CD14-positive monocyte (primary cell): ENCODE measurements at regions not wholly inside any gene's neighbourhood (a gene's known extent, or its start where the extent isn't known, plus 50 kb on each side); places are given as distances from the start of the nearest gene placed in this dataset.

Experiments
- DNase-seq, 3 donors: peaks; one replicate each; pipeline ENCODE4 v3.0.0-alpha.2; 2011 to 2022
- H2AFZ ChIP-seq: 2 replicates; pipeline ENCODE4 v1.6.0; 2012; ENCODE audit warnings: mild to moderate bottlenecking, low read depth, low read length, inconsistent platforms; ENCODE audit not compliant: insufficient read depth, poor library complexity, severe bottlenecking
- H3K27ac ChIP-seq, 2 donors: 1 replicate in 1 of 2; 2 replicates in 1 of 2; pipeline ENCODE4 v1.5.1; 2012 to 2013; ENCODE audit warnings: low read length in 2 of 2, control low read depth in 1 of 2, inconsistent platforms in 1 of 2, low read depth in 1 of 2, mild to moderate bottlenecking in 1 of 2
- H3K27me3 ChIP-seq, 2 donors: one replicate each; pipeline versions ENCODE4 v1.6.0 to v1.6.1; 2011 to 2013; ENCODE audit warnings: low read length in 2 of 2; ENCODE audit not compliant: control insufficient read depth in 2 of 2, insufficient read depth in 2 of 2
- H3K36me3 ChIP-seq, 2 donors: replicated peaks in 1 of 2; 1 replicate in 1 of 2; 2 replicates in 1 of 2; pipeline versions ENCODE4 v1.5.1 to v1.6.1; 2012 to 2013; ENCODE audit warnings: low read length in 2 of 2, control low read depth in 1 of 2, inconsistent platforms in 1 of 2, mild to moderate bottlenecking in 1 of 2; ENCODE audit not compliant: insufficient read depth in 2 of 2, control insufficient read depth in 1 of 2
- H3K4me1 ChIP-seq, 2 donors: 1 replicate in 1 of 2; 2 replicates in 1 of 2; pipeline versions ENCODE4 v1.5.1 to v1.6.1; 2012 to 2013; ENCODE audit warnings: low read length in 2 of 2, control low read depth in 1 of 2, inconsistent platforms in 1 of 2, mild to moderate bottlenecking in 1 of 2, moderate library complexity in 1 of 2; ENCODE audit not compliant: insufficient read depth in 2 of 2, control insufficient read depth in 1 of 2
- H3K4me2 ChIP-seq: replicated peaks from 2 replicates; pipeline ENCODE3; 2012; ENCODE audit warnings: low read length, moderate library complexity, mild to moderate bottlenecking; ENCODE audit not compliant: poor library complexity, severe bottlenecking; ENCODE audit errors: extremely low read depth
- H3K4me3 ChIP-seq, 3 experiments: fragments of 200-600 bp in 1 of 3; sonication (generic) in 1 of 3; replicated peaks in 1 of 3; 1 replicate in 2 of 3; 2 replicates in 1 of 3; pipeline ENCODE4 v1.5.1; 2011 to 2013; ENCODE audit warnings: low read length in 3 of 3, mild to moderate bottlenecking in 3 of 3, control low read depth in 2 of 3, low read depth in 2 of 3, inconsistent platforms in 1 of 3, moderate library complexity in 1 of 3
- H3K79me2 ChIP-seq: 2 replicates; pipeline ENCODE4 v1.6.0; 2012; ENCODE audit warnings: mild to moderate bottlenecking, control low read depth, inconsistent platforms, low read length, moderate library complexity; ENCODE audit not compliant: insufficient read depth
- H3K9ac ChIP-seq: 2 replicates; pipeline ENCODE4 v1.6.0; 2017; ENCODE audit warnings: low read length, mild to moderate bottlenecking; ENCODE audit not compliant: insufficient read depth, poor library complexity, severe bottlenecking
- H3K9me3 ChIP-seq, 2 donors: replicated peaks in 1 of 2; 1 replicate in 1 of 2; 2 replicates in 1 of 2; pipeline versions ENCODE4 v1.5.1 to v1.6.1; 2012 to 2013; ENCODE audit warnings: low read length in 2 of 2, control low read depth in 1 of 2; ENCODE audit not compliant: control insufficient read depth in 1 of 2, insufficient read depth in 1 of 2
- H4K20me1 ChIP-seq: 2 replicates; pipeline ENCODE4 v1.6.0; 2012; ENCODE audit warnings: mild to moderate bottlenecking, low read length, control low read depth, moderate library complexity; ENCODE audit not compliant: insufficient read depth
- H3K27ac Mint-ChIP-seq, 7 donors: one replicate each; pipeline ENCODE4 v1.8.0; 2020; ENCODE audit warnings: mild to moderate bottlenecking in 7 of 7, mixed read lengths in 7 of 7, moderate library complexity in 6 of 7, inconsistent platforms in 2 of 7
- H3K27me3 Mint-ChIP-seq, 3 donors: one replicate each; pipeline ENCODE4 v1.8.0; 2021 to 2022; ENCODE audit warnings: low read depth in 3 of 3, mild to moderate bottlenecking in 3 of 3, mixed read lengths in 3 of 3, moderate library complexity in 3 of 3, inconsistent platforms in 1 of 3
- H3K36me3 Mint-ChIP-seq, 2 donors: one replicate each; pipeline ENCODE4 v1.8.0; 2020; ENCODE audit warnings: mixed read lengths in 2 of 2, inconsistent platforms in 1 of 2, mild to moderate bottlenecking in 1 of 2
- H3K4me1 Mint-ChIP-seq: one replicate; pipeline ENCODE4 v1.8.0; 2020; ENCODE audit warnings: mild to moderate bottlenecking, mixed read lengths
- H3K4me3 Mint-ChIP-seq, 2 donors: one replicate each; pipeline ENCODE4 v1.8.0; 2020; ENCODE audit warnings: mild to moderate bottlenecking in 2 of 2, mixed read lengths in 2 of 2, moderate library complexity in 1 of 2
- H3K9me3 Mint-ChIP-seq, 7 donors: one replicate each; pipeline ENCODE4 v1.8.0; 2020 to 2022; ENCODE audit warnings: mixed read lengths in 7 of 7, mild to moderate bottlenecking in 6 of 7, moderate library complexity in 6 of 7, inconsistent platforms in 2 of 7
- WGBS: methylation state at CpG from one replicate; pipeline ENCODE4 v1.1.5; 2013; ENCODE audit warnings: missing lambda C conversion rate; ENCODE audit not compliant: insufficient coverage; 5-methylcytosine and 5-hydroxymethylcytosine counted together
- intact Hi-C, 2 donors: fragments of 100-400 bp; cut with micrococcal nuclease; formaldehyde crosslinking; loops; one replicate each; pipeline versions ENCODE4 v1.15.0 to v1.15.1; 2023
- TF ChIP-seq, protein P1 (sequence below): fragments of 200-600 bp; IDR thresholded peaks from one replicate; pipeline ENCODE4 v1.8.0; 2022; ENCODE audit warnings: antibody characterized with exemption, mild to moderate bottlenecking

DNA sequence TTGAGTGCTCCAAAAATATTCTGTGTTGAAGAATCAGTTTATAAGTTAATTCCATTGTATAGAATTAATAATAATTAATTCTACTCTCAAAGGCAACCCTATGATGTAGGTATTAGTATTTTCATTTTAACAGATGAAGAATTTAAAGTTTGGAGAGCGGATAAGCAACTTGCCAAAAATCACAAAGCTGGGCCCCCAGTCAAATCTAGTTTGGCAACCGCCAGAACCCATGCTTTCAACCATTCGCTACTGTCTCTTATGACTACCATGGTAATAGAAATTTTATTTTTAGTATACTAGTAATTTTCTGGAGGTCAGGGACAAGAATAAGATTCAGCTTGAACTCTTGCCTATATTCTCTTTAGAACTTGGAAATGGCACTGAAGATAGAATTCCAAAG, 229.8 kb downstream of the IBTK start:
- Histone ChIP-seq H3K27ac (no peak overlapping the region), H3K27me3 (no peaks in the 10 kb centered on the region), H3K36me3 (no peaks in the 10 kb centered on the region), H3K4me3 (no peak overlapping the region), H3K4me2 (no peak overlapping the region), H3K79me2 (no peaks in the 10 kb centered on the region), H3K9me3 (no peaks in the 10 kb centered on the region), H4K20me1 (no peaks in the 10 kb centered on the region), H3K4me1 (no peaks in the 10 kb centered on the region), H3K9ac (no peak overlapping the region), H2AFZ (no peak overlapping the region)
- TF ChIP-seq, protein P1, sequence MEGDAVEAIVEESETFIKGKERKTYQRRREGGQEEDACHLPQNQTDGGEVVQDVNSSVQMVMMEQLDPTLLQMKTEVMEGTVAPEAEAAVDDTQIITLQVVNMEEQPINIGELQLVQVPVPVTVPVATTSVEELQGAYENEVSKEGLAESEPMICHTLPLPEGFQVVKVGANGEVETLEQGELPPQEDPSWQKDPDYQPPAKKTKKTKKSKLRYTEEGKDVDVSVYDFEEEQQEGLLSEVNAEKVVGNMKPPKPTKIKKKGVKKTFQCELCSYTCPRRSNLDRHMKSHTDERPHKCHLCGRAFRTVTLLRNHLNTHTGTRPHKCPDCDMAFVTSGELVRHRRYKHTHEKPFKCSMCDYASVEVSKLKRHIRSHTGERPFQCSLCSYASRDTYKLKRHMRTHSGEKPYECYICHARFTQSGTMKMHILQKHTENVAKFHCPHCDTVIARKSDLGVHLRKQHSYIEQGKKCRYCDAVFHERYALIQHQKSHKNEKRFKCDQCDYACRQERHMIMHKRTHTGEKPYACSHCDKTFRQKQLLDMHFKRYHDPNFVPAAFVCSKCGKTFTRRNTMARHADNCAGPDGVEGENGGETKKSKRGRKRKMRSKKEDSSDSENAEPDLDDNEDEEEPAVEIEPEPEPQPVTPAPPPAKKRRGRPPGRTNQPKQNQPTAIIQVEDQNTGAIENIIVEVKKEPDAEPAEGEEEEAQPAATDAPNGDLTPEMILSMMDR, result no peak
- intact Hi-C loops, result no loop called here
- DNase-seq, result no peak
- no peak overlapping the region for H3K4me3 Mint-ChIP-seq
- H3K9me3 Mint-ChIP-seq, result no peaks in the 10 kb centered on the region
- peaks cover 6% of the 10 kb centered on the region for H3K4me1 Mint-ChIP-seq
- WGBS, result no CpG with 5 or more reads among the region's 3 CpGs
- no peaks in the 10 kb centered on the region for H3K36me3 Mint-ChIP-seq
- H3K27me3 Mint-ChIP-seq, result peaks cover 0 to 4% (median 0%) of the 10 kb centered on the region in 3 donors
- no peak overlapping the region for H3K27ac Mint-ChIP-seq

DNA sequence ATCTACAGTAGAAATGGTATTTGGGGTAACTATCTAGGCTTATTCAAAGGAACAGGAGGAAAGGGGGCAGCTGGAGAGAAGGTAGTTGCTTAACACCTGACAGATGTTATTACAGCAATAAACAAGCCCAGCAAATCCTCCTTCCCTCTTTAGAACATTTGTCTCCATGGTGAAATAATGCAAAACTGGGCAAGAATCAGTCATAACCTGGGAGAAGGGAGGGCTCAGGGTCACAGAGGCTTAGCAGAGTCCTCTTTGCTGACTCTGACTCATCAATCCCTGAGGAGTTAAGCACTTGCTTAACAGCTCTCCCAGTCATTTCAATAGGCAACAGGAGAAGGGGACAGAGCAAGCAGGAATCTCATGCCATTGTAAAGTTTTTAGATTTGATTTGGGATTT, 230.3 kb downstream of the IBTK start:
- no peaks in the 10 kb centered on the region for H3K36me3 Mint-ChIP-seq

More for the DNA sequence above, 230.3 kb downstream of the IBTK start:
- intact Hi-C loops, result no loop called here
- Histone ChIP-seq H3K36me3 (no peaks in the 10 kb centered on the region), H3K27me3 (no peaks in the 10 kb centered on the region), H3K4me1 (no peaks in the 10 kb centered on the region), H2AFZ (no peak overlapping the region), H3K79me2 (no peaks in the 10 kb centered on the region), H3K4me3 (no peak overlapping the region), H3K9ac (no peak overlapping the region), H4K20me1 (no peaks in the 10 kb centered on the region), H3K4me2 (no peak overlapping the region), H3K27ac (no peak overlapping the region), H3K9me3 (no peaks in the 10 kb centered on the region)
- Mint-ChIP-seq H3K9me3 (no peaks in the 10 kb centered on the region), H3K27ac (no peak overlapping the region), H3K4me3 (no peak overlapping the region), H3K27me3 (peaks cover 0 to 4% (median 0%) of the 10 kb centered on the region in 3 donors), H3K4me1 (peaks cover 6% of the 10 kb centered on the region)
- TF ChIP-seq, protein P1, result no peak
- DNase-seq, result no peak
